HEK293 (cell line): ENCODE measurements at regions not wholly inside any gene's neighbourhood (a gene's known extent, or its start where the extent isn't known, plus 50 kb on each side); places are given as distances from the start of the nearest gene placed in this dataset.
"Not testable (repeated sequence)": the region's sequence is repeated elsewhere in the genome, so short reads cannot be mapped to it uniquely, and the experiment has no call there.

Source experiments
- BCL11A ChIP-seq: fragments of 450-650 bp; formaldehyde crosslinking; IDR thresholded peaks from 2 replicates; pipeline ENCODE4 v1.5.1; 2016; ENCODE audit warnings: low read depth, missing biosample characterization, missing genetic modification characterization
- ZNF112 ChIP-seq: fragments of 450-650 bp; formaldehyde crosslinking; IDR thresholded peaks from 2 replicates; pipeline ENCODE4 v1.5.0; 2017; ENCODE audit warnings: missing biosample characterization, missing genetic modification characterization
- ZNF324 ChIP-seq: fragments of 450-650 bp; formaldehyde crosslinking; IDR thresholded peaks from 2 replicates; pipeline ENCODE4 v1.5.1; 2016; ENCODE audit warnings: missing biosample characterization, missing genetic modification characterization
- TF ChIP-seq, protein P1 (sequence below): fragments of 450-650 bp; formaldehyde crosslinking; IDR thresholded peaks from 2 replicates; pipeline ENCODE4 v1.5.1; 2016; ENCODE audit warnings: missing biosample characterization, missing genetic modification characterization
- TF ChIP-seq, protein P2 (sequence below): fragments of 450-650 bp; formaldehyde crosslinking; IDR thresholded peaks from 2 replicates; pipeline ENCODE4 v1.5.1; 2016; ENCODE audit warnings: missing biosample characterization, missing genetic modification characterization

DNA sequence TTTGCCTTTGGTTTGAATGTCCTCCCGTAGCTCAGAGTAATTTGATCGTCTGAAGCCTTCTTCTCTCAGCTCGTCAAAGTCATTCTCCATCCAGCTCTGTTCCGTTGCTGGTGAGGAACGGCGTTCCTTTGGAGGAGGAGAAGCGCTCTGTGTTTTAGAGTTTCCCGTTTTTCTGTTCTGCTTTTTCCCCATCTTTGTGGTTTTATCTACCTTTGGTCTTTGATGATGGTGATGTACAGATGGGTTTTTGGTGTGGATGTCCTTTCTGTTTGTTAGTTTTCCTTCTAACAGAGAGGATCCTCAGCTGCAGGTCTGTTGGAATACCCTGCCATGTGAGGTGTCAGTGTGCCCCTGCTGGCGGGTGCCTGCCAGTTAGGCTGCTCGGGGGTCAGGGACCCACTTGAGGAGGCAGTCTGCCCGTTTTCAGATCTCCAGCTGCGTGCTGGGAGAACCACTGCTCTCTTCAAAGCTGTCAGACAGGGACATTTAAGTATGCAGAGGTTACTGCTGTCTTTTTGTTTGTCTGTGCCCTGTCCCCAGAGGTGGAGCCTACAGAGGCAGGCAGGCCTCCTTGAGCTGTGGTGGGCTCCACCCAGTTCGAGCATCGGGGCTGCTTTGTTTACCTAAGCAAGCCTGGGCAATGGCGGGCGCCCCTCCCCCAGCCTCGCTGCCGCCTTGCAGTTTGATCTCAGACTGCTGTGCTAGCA is 66.8 kb upstream of the IZUMO1R start:
- TF ChIP-seq, protein P1, sequence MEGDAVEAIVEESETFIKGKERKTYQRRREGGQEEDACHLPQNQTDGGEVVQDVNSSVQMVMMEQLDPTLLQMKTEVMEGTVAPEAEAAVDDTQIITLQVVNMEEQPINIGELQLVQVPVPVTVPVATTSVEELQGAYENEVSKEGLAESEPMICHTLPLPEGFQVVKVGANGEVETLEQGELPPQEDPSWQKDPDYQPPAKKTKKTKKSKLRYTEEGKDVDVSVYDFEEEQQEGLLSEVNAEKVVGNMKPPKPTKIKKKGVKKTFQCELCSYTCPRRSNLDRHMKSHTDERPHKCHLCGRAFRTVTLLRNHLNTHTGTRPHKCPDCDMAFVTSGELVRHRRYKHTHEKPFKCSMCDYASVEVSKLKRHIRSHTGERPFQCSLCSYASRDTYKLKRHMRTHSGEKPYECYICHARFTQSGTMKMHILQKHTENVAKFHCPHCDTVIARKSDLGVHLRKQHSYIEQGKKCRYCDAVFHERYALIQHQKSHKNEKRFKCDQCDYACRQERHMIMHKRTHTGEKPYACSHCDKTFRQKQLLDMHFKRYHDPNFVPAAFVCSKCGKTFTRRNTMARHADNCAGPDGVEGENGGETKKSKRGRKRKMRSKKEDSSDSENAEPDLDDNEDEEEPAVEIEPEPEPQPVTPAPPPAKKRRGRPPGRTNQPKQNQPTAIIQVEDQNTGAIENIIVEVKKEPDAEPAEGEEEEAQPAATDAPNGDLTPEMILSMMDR (tag by site-specific recombination), result peak; percentile 52; the same call in 1 of the 2 replicates
- not testable (repeated sequence) for TF ChIP-seq ZNF324 (tag by site-specific recombination); ZNF112; BCL11A (tag by site-specific recombination)
- TF ChIP-seq, protein P2, sequence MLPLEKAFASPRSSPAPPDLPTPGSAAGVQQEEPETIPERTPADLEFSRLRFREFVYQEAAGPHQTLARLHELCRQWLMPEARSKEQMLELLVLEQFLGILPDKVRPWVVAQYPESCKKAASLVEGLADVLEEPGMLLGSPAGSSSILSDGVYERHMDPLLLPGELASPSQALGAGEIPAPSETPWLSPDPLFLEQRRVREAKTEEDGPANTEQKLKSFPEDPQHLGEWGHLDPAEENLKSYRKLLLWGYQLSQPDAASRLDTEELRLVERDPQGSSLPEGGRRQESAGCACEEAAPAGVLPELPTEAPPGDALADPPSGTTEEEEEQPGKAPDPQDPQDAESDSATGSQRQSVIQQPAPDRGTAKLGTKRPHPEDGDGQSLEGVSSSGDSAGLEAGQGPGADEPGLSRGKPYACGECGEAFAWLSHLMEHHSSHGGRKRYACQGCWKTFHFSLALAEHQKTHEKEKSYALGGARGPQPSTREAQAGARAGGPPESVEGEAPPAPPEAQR (tag by site-specific recombination), result not testable (repeated sequence)
